HG03025 (cell line): ENCODE measurements at regions not wholly inside any gene's neighbourhood (a gene's known extent, or its start where the extent isn't known, plus 50 kb on each side); places are given as distances from the start of the nearest gene placed in this dataset.
"Not testable (repeated sequence)": the region's sequence is repeated elsewhere in the genome, so short reads cannot be mapped to it uniquely, and the experiment has no call there.

ENCODE experiments used
- ATAC-seq: cut with Tn5 transposase; IDR thresholded peaks from one replicate; pipeline ENCODE4 v1.9.1; 2021; ENCODE audit warnings: mild to moderate bottlenecking, moderate library complexity; ENCODE audit not compliant: unreplicated experiment, low FRiP score

- ATAC-seq = no peak
Measured at GRCh38 chr2:224155896-224156295, 116.8 kb upstream of the SERPINE2 start.

GRCh38 chr2:224155371-224155770, 116.3 kb upstream of the SERPINE2 start:
- no peak for ATAC-seq

DNA sequence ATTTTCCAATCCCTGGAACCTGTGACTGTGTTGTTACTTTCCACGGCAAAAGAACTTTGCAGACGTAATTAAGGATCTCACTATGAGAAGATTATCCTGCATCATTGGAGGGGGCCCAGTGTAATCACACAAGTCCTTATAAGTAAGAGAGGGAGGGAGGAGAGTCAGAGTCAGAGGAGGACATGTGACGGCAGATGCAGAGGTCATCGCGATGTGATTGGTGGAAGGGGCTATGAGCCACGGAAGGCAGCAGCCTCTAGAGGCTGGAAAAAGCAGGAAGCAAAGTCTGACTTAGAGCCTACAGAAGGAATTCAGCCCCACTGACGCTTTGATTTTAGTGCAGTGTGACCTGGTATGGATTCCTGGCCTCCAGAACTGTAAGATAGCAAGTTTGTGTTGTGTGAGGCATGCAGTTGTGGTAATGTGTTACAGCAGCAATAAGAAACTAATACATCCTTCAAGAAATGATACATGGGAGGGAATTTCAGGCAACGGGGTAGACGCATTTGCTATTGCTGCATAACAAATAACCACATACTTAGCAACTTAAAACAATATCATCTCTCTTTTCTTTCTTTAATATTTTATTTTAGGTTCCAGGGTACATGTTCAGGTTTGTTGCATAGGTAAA, 112.7 kb upstream of the SERPINE2 start:
- no peak for ATAC-seq

DNA sequence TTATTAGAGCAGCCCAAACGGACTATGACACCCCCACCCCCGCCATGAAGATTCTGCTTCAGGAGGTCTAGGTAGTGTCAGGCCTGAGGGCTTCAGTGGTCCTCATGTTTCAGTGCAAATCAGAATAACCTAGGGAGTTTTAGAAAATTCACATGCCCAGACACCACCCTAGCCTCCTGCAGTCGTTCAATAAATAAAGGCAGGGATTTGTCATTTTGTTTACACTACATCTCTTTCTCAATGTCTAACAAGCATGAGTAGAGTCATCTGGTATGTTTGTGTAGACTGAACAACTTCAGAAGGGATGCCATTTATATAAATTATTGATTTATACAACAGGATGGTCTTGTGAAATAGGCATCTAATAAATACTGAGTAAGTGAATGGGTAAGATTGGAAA, 112.1 kb upstream of the SERPINE2 start:
- ATAC-seq = no peak

GRCh38 chr2:224148058-224148457, 109.0 kb upstream of the SERPINE2 start:
- ATAC-seq = not testable (repeated sequence)

DNA sequence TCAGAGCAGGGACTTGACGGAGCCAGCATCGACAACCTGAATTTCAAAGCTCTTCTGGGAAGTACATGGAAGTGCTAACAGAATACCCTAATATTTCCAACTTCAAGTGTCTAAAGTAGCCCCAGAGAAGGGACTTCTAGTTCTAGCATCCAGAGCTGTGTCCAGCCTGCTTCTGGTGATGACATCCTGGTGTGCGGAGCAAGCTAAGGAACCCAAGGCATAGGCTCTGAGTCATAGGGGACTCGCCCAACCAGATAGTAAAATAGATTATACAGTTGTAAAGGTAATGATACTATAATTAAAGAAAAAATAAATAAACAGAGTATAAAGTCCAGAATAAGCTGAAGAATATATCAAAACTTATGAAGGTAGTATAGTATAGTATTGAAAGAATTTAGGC, 108.1 kb upstream of the SERPINE2 start:
- ATAC-seq = no peak

DNA sequence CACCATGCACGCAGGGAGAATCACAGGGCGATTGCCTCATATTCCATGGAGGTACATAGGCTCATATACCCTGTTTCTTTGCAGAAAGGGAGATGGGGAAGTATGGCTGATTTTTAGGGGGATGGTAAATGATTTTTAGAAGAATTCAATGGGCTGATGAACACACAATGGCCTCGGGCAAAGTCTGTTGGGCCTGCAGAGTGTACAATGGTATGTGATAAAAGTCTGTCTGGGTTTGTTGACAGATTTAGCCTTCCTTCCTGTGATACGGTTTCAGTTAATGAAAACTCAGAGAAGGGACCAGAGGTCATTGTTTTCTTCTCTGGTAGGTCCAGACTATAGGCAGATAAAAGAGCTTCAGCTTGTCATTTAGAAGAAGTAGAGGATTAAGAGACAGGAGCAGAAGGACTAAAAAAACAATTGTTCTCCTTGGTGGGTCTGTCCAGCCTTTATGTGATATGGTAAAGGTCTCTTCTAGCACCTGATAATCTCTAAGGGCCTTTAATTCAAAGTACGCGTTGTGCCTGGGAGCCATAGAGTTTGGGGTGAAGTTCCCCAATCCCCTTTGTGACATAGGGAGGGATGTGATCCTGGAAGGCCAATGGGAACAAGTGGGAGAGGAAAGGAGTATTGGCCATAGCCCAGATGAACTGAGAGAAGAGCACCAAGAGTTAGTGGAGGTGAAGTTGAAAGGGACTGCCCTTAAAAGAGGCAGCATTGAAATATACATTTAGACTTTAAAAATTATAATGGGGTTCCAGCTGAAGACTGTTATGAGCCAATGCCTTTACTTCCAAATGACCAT, 107.5 kb upstream of the SERPINE2 start:
- ATAC-seq = no peak

- no peak for ATAC-seq
Measured at GRCh38 chr2:224145751-224146355, 106.8 kb upstream of the SERPINE2 start.

DNA sequence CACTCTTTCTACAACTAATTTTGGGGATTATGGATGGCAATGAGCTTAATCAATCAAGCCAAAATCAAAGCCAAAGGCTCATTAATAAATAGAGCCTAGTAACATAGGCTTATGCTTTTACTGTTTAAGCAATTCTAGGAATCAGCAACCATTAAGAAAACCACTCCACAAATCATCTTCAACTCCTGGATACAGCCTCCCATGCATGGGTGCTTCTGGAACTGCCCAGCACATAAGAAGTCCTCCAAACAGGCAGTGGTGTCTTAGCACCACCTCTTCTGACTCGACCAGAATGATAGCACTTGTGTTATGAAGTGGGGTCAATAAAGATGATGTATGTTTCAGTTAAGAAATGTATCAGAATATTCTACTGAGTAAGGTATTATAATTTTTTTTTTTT, 104.4 kb upstream of the SERPINE2 start:
- no peak for ATAC-seq

- no peak for ATAC-seq
Measured at GRCh38 chr2:224142397-224143312, 103.6 kb upstream of the SERPINE2 start.

GRCh38 chr2:224141304-224141703, 102.2 kb upstream of the SERPINE2 start:
- ATAC-seq = no peak

- no peak for ATAC-seq
Measured at GRCh38 chr2:224137208-224137607, 98.1 kb upstream of the SERPINE2 start.

DNA sequence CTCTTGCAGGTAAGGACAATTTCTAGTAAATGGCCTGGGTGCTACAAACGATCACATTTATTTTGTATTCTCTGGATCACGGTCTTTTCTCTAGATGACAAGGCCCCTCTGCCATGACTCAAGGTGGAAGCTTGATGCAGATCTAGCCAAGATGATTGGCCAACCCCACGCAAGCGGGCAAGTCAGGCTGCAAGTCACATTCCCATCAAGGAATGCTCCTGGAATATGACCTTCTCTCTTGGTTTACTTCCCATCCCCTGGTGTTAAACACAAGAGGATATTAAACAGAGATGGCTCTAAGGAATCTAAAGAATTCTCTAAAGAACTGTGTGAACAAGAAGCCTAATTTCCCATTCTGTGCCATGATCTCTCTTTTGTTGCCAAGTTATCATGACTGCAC, 97.3 kb upstream of the SERPINE2 start:
- no peak for ATAC-seq

DNA sequence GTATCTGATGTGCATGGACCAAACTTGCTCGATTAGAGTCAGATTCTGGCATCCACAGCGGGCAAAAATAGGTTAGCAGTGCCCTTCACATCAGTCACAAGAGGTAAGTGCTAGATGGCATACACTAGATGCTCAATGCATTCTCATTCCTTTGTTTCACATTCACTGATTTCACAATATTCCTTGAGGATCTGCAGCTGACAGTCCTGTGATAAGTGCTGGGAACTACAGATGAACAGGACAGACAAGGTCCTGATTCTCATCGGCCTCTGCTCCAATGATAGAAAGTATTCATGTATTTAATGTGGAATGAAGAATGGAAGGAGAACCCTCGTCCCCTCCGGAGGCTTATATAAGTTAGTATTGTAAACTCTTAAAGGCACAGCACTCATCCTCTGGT, 96.8 kb upstream of the SERPINE2 start:
- no peak for ATAC-seq

- no peak for ATAC-seq
Measured at GRCh38 chr2:224134003-224134734, 95.1 kb upstream of the SERPINE2 start.

DNA sequence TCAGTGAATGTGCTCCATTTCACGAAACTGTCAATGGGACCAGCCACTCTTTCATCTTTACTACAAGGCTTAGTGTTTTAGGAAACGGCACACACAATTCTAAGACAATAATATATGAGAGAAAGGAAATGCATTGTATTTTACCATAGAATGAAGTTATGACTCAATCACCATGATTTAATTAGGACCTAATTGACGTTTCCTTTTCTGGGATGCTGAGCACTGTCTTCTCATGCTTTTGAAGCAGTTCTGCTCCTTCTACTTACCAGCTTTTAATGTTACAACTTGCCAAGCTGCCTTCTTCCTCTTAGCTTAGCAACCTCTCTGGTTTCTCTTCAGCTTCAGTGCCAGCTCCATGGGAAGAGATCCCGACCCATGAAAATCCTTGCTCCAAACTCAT, 94.3 kb upstream of the SERPINE2 start:
- no peak for ATAC-seq

DNA sequence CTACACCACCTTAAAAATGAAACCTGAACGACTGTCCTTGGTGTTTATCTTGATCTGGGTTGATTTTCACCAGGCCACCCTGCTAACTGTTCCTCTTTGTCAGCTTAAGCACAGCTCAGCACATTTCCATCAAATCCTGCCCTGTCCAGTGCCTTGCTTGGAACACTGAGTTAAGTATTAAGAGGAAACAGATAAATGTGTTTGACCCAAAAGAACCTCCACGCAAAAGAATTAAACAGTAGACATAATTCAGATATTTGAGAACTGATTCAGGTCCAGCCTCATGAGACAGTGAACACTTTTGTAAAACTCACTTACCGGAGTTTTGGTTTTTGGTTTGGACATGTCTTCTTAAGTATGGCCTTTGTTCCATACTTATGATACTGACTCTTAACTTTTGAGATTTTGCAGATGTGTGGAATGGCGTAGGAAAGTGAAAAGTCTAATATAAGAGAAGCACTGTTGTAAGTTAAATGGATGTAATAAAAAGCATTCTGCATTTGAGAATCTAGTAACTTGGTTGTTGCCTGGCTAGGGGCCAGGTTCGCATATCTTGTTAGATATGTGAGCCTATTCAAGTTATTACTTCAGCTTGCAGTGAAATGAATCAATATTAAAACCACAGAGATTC, 88.9 kb upstream of the SERPINE2 start:
- ATAC-seq = no peak

DNA sequence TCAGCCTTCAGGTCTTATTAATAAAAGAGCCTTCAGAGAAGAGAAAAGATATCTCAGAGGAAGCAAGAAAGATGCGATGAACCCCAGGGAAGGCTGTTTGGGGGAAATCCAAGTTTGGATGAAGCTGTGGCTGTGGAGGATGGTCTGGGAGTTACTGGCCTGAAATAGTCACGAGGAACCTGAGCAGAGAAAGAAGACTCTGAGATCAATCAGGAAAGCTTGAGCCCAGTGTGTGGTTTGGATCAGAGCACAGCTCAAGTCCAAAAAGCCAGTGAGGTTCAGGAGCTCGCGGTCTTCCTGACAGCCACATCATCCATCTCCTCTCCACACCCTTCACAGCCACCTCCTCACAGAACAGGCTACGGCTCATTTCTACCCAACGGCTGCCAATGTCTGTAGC, 87.4 kb upstream of the SERPINE2 start:
- ATAC-seq = no peak

- ATAC-seq = no peak
Measured at GRCh38 chr2:224126003-224126402, 86.9 kb upstream of the SERPINE2 start.

DNA sequence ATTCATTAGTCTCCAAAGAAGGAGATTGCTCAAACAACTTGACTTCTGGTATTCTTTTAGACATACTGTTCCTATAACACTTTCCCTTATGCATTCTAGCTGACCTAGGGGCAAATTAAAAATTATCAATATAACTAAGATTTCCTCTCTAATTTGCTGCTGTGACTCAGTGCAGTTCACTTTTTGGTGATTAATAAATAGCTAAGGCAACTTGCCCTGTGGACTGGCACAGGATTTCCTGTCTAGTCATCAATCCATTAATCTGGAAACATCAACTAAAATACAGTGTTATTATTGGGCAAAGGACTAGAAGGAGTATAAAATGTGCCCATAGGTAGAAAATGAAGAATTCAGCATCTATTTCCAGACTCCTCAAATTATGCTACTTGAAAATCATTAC, 83.5 kb upstream of the SERPINE2 start:
- ATAC-seq = no peak
